Spleen (tissue), 7 donors: ENCODE measurements at regions not wholly inside any gene's neighbourhood (a gene's known extent, or its start where the extent isn't known, plus 50 kb on each side); places are given as distances from the start of the nearest gene placed in this dataset.

ENCODE experiments used
- CTCF ChIP-seq, 11 experiments: fragments of 200-600 bp in 7 of 11; fragments of 450-650 bp in 4 of 11; sonication (generic) in 4 of 11; IDR thresholded peaks in 8 of 11; conservative IDR thresholded peaks in 3 of 11; 1 replicate in 7 of 11; 2 replicates in 4 of 11; pipeline versions ENCODE4 v1.4.0 to v1.8.0; 2016 to 2021; ENCODE audit warnings: antibody characterized with exemption in 11 of 11, inconsistent platforms in 4 of 11, mild to moderate bottlenecking in 1 of 11
- POLR2A ChIP-seq, 3 donors: fragments of 450-650 bp; IDR thresholded peaks; one replicate each; pipeline ENCODE4 v1.5.1; 2017; ENCODE audit warnings: antibody characterized with exemption in 3 of 3, mild to moderate bottlenecking in 1 of 3
- POLR2AphosphoS5 ChIP-seq, 3 donors: sonication (generic); formaldehyde crosslinking; IDR thresholded peaks; one replicate each; pipeline ENCODE4 v1.5.1; 2017; ENCODE audit warnings: antibody characterized with exemption in 3 of 3
- donor health status: DM: no; HTN: no; CAD: no; lungs with moderate emphysema.
- donor health status: DM: no; HTN: no; CAD: no.
- donor health status: DM: no; HTN: no; CAD: no.

- TF ChIP-seq CTCF (IDR thresholded peaks at IDR 0.05 in 8 of 11, conservative IDR thresholded peaks at IDR 0.05 in 3 of 11) (no peak), POLR2A (IDR thresholded peaks at IDR 0.05) (no peak), POLR2AphosphoS5 (IDR thresholded peaks at IDR 0.05) (no peak)
Measured at GRCh38 chr11:59029366-59029889, 56.7 kb upstream of the GLYATL1B start.
